HG03378 (cell line): ENCODE measurements at regions not wholly inside any gene's neighbourhood (a gene's known extent, or its start where the extent isn't known, plus 50 kb on each side); places are given as distances from the start of the nearest gene placed in this dataset.
A peak's percentile ranks its signal among the peaks of the same experiment; 100 is the strongest.
"Not testable (repeated sequence)": the region's sequence is repeated elsewhere in the genome, so short reads cannot be mapped to it uniquely, and the experiment has no call there.

Experiments used
- ATAC-seq: cut with Tn5 transposase; IDR thresholded peaks from one replicate; pipeline ENCODE4 v1.9.1; 2021; ENCODE audit warnings: mild to moderate bottlenecking, moderate library complexity; ENCODE audit not compliant: unreplicated experiment

DNA sequence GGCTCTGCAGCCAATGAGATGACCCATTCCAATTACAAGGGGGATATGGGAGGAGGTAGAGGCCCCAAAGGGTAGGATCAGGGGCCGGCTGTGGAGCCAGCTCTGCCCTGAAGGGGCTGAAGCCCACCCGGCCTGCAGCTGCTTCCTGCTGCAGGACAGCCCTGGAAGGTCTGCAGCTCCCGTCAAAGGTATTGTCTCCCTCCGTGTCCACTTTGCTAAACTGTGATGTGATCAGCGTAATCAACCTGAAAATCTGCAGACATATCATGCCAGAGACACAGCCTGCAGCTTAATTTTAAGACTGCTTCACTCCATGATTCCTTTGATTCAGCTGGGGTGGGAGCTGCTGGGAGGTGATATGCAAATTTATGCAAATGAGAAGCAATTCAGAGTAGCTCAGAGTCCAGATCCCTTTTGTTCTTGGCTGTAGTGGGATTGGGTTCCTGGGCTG is 90.7 kb downstream of the GADD45G start:
- ATAC-seq = no peak

DNA sequence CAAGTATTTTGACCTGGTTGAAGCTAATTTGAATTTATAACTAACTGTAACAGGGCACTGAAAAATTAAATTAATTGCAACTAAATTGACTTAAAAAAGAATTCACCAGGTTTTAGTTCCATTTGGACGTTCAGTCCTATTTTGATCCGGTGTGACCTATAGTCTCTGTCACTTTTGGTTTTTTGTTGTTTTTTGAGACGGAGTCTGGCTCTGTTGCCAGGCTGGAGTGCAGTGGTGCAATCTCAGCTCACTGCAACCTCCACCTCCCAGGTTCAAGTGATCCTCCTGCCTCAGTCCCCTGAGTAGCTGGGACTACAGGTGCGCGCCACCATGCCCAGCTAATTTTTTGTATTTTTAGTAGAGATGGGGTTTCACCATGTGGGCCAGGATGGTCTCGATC is 91.2 kb downstream of the GADD45G start:
- ATAC-seq = not testable (repeated sequence)

DNA sequence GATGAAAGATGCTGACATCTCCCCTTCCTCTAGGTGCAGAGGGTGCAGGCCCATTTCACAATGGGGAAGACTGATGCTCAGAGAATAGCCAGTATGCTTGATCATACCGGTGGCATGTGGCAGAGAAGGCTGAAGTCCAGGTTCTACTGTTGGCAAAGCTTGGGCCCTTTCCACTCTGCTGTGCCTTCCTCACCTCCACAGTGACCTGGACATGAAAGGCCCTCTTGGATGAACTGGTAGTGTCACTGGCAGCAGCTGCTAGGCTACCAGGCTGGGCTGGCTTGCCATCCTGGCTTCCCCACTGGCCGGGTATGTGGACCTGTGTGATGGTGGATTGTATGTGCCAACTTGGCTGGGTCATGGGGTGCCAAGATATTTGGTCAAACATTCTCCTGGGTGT is 92.0 kb downstream of the GADD45G start:
- no peak for ATAC-seq

DNA sequence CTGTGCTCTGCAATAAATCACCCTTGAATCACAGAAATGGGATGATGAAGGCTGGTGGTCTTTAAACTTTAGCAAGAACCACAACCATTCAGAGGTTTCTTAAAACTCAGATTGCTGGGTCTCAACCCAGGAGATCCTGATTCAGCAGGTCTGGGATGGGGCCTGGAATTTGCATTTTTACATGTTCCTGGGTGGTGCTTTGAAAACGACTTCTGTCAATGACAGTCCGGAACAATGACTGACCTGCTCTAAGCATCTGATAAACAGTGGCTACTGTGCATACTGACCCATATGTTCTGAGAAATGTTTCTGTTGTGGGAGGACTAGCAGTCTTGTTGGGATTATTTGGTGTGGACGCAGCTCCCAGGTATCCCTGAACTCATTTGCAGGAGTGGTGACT is 92.7 kb downstream of the GADD45G start:
- no peak for ATAC-seq

DNA sequence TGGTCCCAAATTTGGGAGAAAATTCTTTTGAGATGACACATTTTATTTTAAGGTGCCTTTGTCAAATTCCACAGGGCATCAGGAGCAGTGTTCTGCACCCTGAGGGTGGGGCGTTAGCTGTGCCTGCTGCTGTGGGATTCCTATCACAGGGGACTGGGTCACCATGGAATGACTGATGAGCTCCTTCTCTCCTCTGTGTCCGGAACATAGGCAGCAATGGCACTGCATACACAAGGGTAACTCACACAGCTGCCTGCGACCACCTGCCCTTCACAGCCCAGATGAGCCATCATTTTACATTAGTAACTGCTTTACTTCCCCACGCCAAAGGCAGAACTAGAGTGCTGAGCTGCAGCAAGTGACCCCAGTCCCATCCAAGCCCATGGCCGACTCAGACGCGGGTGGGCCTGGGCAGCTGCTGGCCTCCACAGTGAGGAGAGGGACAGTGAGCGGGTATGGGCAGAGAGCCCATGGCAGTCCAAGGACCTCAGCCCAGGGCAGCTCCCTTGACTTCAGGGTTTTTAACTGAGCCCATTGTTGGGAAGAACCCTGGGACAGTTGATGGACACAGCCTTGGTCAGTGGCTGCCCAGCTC is 93.7 kb downstream of the GADD45G start:
- ATAC-seq = no peak

DNA sequence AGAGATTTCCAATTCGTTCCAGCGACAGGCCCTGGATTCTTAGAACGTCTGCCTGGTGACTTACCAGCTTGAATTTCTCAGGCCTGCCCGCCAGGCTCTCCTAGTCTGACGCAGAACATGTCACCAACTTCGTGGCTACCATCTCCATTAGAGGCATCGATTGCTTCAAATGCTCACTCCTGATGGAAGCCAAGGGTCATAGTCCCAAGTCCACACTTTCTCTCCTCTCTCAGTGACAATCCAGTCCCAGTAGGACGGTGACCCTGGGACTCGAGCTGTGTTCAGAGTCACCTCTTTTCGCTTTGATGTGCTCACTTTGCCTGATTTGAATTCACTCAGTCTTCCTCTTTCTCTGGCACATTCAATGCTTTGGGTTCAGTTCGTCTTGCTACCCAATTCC is 94.8 kb downstream of the GADD45G start:
- no peak for ATAC-seq

DNA sequence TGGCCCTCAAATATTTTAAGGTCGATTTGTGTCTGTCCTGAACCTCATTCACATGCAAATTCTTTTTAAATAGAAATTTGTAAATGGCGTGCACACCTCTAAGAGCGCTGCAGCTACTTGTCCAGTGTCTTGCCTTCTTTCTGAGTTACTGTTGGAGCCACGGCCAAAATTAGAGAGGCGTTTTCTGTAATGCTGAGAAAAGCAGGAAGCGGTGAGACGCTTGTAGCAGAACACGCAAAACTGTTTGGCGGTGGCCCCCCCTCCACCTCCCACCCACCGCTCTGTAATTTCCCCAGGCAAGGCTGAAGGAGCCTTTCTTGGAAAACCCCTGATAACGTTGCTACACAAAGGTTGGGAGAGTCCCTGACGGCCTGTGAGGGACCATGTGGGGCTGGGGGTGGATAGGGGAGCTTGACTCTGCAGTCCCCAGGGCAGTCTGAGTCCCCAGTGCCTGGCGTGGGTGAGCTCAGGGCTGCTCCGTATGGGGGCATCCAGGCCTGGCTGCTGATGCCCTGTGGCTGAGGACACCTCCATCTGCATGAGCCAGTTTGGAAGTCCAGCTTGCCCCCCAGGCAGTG is 96.5 kb downstream of the GADD45G start:
- peak; percentile 70 for ATAC-seq

DNA sequence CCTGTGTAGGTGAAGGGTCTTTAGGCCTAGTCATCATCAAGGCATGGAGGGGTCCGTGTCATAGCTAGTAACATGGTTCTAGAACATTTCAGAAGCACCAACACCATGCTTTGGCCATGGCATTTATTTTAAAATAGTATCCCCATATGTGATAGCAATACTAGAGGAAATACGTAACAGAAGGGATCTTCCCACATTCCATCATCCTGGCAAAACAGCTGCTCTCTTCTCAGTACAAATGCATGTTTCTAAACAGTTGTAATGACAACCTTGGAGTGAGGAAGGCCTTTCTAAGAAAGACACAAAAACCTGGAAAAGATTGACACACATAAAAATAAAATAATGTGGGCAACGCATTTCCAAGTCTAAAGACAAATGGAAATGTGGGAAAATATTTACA is 97.6 kb downstream of the GADD45G start:
- no peak for ATAC-seq

DNA sequence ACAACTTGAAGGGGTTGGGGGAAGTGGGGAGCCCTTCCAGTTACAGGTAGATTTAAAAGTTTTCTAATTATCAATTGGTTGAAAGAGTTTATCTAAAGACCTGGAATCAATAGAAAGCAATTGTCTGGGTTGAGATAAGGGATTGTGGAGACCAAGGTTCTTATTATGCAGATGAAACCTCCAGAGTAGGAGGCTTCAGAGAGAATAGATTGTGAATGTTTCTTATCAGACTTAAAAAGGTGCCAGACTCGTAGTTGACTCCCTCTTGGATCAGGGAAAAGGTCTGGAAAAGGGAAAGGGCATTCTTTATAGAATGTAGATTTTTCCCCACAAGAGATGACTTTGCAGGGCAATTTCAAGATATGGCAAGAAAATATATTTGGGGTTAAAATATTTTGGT is 100.8 kb downstream of the GADD45G start:
- no peak for ATAC-seq

DNA sequence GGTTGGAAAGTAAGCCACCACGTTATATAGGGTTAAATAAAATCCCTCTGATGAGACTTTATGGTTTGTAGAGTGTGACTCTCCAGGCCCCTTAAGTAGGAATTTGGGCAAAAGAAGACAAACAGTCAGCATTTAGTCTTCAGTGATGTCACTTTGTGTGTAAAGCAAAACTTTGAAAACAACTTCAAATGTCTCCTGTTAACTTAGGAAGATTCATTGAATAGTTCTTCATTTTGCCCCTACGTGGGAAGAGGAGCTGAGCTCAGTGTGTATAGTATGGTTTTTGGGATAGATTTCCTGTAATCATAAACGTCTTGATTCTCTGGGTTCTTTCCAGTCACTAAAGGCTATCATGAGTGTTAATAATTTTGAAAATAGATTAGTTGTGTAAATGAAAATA is 101.3 kb downstream of the GADD45G start:
- no peak for ATAC-seq

DNA sequence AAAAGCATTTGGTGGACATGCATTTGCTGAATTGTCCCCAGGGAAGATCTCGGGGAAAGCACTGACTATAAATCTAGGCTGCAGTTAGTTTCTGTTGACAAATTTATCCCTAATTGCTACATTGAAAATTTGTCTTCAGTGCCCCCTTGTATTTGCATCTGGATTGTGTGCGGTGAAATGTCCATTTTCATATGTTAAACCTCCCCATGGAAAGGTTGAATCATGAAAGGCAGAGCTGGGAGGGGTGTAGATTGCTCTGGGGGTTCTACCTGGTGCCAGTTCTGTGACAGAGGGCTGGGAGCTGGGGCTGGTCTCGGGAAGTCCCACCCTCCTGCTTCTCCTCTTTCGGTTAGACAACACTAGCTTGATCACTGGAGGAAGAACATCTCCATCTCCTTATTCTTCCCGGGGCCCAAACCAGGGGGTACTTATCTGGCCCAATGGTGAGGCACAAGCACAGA is 101.9 kb downstream of the GADD45G start:
- no peak for ATAC-seq

DNA sequence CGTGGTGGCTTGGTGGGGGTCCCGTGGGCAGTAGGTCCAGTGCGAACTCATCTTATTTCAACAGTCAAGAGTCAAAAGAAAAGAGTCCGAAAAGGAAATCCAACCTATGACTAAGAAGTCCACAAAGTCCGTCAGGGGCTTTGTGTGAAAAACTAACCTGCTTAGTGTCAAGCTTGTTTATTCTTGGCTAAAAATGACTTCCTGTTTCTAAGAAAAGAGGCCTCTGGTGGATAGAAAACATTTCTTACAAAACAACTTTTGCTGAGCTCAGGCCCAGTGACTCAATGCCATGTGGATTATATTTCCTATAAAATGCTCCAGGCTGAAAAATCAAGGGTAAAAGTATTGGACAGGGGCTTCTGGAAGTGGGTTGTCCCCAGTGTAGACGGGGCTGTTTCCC is 105.9 kb downstream of the GADD45G start:
- ATAC-seq = no peak

DNA sequence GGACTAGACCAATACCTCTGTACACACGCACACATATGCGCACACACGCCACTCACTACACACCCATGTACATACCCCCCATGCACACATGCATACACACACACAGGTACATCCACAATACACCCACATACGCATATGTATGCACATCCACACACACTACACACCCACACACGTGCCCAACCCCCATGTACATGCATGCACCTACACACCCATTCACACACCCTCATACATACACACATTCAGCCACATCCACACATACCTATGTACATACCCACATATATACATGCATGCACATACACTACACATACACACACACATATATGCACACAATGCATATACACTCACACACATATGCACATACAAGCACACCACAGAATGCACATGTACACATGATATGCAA is 107.1 kb downstream of the GADD45G start:
- ATAC-seq = no peak

DNA sequence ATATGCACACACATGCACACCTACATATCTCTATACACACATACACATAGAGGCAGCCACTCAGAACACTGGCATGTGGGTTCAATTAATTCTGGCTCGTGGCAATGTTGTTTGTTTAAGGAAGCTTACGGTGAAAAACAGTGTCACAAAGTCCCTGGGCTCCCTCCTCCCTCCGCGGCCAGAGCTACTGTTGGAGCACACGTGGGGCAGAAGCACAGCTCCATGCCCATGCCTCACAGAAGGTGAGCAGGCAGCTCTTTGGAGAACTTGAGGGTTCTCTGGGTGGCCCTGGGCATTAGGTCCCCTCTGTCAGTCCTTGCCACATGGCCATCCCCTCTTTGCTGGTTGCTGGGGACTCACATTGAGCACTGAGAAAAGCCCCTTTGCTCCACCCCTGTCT is 107.5 kb downstream of the GADD45G start:
- no peak for ATAC-seq

DNA sequence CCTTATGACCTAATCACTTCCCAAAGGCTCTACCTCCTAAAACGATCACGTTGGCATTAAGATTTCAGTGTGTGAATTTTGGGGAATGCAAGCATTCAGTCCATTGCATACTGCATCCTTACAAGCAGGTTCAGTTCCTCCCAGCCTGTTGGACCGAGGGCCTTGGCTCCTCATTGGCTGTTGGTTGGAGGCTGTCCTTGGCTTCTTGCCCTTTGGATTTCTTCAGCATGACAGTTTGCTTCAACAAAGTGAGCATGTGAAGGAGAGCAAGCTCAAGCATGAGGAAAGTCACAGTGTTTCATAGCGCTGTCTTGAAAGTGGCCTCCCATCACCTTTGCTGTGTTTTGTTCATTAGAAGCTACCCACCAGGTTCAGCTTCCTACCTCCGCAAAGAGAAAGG is 109.5 kb downstream of the GADD45G start:
- no peak for ATAC-seq

DNA sequence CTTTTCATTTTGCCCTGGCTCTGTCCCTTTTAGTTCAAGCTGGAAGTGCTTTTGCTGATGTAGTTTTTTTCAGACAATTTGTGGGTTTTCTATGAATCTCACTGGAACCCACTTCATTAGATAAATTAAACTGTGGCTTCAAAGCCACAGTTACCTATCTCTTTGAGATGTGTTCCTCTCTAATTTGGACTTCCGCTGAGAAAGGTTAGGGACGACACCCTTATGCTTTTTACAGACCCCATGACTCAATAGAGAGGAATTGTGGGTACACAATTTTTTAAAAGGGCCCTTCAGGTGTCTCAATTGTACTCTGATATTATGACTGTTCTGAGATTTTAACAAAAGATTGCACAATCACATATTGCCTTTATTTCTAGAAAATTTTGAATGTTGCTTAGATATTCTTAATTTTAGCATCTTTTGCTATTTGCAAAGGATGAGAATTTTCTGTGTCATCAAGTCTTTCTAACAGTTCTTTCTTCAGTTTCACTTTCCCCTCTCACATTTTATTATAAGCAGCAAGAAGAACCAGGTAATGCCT is 110.6 kb downstream of the GADD45G start:
- no peak for ATAC-seq

DNA sequence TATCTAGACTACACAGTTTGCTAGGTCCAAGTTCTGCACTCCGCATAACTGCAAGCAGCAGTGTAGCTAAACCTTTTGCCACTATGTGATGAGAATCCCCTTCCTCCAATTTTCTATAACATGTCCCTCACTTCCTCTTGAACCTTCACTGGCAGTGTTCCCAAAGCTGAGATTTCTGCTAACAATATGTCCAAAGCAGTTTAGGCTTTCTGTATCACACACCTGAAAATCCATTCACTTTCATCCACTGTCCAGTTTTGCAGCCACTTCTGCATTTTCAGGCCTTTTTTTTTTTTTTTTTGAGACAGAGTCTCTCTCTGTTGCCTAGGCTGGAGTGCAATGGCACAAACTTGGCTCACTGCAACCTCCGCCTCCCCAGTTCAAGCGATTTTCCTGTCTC is 111.1 kb downstream of the GADD45G start:
- no peak for ATAC-seq

DNA sequence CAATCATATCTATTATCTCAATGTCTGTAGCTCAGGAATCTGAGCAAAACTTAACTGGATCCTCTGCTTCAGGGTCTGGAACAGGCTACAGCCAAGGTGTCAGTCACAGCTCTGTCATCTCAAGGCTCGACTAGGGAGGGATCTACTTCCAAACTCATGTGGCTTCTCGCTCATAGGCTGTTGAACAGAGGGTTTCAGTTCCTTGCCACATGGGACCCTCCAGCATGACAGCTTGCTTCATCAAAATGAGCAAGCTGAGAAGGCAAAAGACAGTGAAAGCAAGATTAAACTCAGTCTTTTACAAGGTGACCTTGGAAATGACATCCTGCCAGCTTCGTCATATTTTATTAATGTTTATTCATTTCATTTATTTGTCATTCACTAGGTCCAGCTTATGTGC is 111.7 kb downstream of the GADD45G start:
- ATAC-seq = no peak

DNA sequence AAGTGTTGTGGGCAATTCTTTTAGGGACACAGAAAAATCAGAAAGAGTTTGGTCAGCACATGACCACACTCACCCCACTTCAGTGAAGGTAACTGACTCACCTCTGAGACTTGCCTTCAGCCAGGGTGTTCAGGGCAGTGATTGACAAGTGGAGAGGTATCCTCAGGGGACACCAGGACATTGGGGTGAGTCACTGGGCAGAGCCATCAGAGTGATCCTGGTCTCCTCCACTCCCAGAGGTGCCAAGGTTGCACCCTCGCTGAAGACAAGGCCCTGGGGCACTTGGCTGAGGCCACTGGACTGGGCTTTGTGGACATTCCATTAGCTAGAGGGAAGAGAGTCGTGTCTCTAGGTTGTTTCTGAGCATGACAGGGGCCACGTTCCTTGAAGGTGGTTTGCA is 113.4 kb downstream of the GADD45G start:
- ATAC-seq = no peak

DNA sequence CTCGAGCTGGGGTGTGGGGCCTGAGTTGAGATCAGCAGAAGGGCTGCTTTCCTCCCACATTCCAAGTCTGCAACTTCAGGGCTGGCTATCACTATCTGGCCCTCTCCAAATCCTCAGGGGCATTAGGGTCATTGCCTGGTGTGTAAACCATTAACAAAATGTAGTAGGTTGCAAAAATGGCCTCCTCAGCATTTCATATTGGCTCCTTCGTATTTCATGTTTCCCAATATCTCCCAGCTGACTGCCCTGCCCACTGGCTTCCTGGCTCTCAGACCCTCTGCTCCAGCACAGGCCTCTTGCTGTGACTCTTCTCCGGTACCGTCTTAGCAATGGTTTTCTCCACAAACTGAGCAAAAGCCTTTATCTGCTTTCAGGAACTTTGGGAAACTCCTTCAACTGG is 113.8 kb downstream of the GADD45G start:
- no peak for ATAC-seq

DNA sequence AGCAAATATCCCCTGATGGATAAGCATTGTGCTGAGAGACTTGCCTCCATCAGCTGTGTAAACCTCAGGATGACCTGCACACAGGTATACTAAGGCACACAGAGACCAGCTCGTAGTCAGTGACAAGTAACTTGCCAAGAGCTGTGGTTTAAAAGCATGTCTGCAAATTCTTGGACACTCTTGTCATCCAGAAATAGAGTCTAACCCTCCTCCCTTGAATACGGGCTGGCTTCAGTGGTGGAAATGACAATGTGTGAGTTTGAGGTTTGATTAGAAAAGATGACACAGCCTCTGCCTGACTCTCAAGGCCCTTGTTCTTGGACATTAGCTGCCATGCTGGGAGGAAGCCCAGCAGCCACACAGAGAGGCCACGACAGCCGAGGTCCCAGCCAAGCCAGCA is 114.4 kb downstream of the GADD45G start:
- no peak for ATAC-seq

DNA sequence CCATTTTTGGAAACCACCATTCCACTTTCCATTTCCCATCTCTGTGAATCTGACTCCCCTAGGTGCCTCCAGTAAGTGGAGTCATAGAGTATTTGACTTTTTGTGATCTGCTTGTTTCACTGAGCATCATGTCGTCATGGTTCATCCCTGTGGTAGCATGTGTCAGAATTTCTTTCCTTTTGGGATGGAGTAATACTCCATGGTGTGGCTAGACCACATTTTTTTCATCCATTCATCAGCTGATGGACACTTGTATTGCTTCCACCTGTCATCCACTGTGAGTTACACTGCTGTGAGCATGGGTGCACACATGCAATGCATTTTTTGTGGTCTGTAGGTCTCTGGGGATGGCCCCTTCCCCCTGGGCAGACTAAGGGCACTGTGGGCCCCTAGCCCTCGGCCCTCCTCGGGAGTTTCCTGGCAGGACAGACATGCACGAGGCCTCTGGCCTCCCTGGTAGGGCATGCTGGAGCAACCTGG is 115.9 kb downstream of the GADD45G start:
- ATAC-seq = no peak
